PC-3 (cell line): ENCODE measurements at regions not wholly inside any gene's neighbourhood (a gene's known extent, or its start where the extent isn't known, plus 50 kb on each side); places are given as distances from the start of the nearest gene placed in this dataset.

Source experiments
- CTCF ChIP-seq: fragments of 300-600 bp; sonication (generic); conservative IDR thresholded peaks from 2 replicates; pipeline ENCODE4 v1.5.1; 2017; ENCODE audit warnings: antibody characterized with exemption, low read depth, mild to moderate bottlenecking, low read length
- EZH2 ChIP-seq: fragments of 300-600 bp; sonication (generic); IDR thresholded peaks from one replicate; pipeline ENCODE4 v1.6.1; 2017; ENCODE audit warnings: antibody characterized with exemption, mild to moderate bottlenecking, low read length; ENCODE audit not compliant: unreplicated experiment
- EZH2phosphoT487 ChIP-seq: fragments of 300-600 bp; sonication (generic); IDR thresholded peaks from 2 replicates; pipeline ENCODE4 v1.6.1; 2018; ENCODE audit warnings: mild to moderate bottlenecking, antibody characterized with exemption, low read length, borderline replicate concordance

- TF ChIP-seq CTCF, result no peak
- TF ChIP-seq EZH2, result no peak
- no peak for TF ChIP-seq EZH2phosphoT487
These were observed 571.4 kb downstream of the MN1 start for GRCh38 chr22:27230189-27230588.
